ENCODE measurements at regions not wholly inside any gene's neighbourhood (a gene's known extent, or its start where the extent isn't known, plus 50 kb on each side); places are given as distances from the start of the nearest gene placed in this dataset.

DNA sequence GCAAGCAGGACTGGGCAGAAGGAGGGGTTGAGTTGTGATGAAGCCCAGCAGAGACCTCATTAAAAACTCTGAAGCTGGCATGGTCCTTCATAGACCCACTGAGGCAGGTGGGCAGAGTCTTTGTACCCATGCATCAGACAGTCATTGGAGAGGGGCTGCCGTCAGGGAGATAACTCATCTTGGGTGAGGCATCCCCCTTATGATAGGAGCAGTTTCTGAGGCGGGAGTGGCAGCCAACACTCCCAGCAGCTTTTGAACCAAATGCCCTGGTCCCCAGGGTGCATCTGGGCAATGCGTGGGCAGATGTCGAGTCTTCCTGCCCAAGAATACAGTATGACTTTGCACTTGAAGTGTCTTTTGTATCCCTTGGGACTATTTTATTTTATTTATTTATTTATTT lies 68.1 kb downstream of the HTR5A start:
- no peak for DNase-seq

DNA sequence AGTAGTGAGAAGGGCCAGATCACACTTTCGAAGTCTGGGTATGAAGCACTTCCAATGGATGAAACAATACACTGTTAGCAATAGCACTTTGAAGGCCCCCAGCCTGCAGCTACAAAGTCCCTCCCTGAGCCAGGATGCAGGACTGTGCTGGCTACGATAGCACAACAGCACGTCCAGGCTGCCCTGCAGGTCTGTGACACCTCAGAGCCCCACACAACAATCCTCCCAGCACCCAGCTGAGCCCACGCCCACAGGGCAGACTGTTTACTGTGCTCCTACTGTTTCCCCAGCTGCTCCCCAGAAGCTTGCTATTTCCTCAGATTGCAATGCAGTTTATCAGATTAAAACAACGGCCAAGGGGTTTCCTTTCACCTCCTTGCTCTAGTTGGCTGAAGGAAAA lies 71.4 kb downstream of the HTR5A start:
- DNase-seq: no peak

DNA sequence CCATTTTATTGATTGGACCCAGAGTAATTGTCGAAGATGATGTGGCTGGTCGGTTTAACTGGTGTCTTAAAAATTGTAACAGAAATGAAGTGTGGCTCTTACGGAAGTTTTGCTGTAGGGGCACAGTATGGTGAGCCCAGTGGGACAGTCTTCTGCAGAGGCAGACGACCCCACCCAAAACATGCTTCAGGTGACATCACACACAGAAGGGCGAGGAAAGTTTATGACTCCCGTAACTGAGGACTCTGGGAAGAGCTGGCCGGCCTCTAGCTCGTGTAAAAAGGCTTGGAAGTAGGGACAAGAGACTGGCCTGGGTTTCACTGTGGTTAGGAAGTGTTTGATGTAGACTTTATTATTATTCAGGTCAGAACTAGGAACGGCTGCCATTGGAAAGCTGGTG lies 73.3 kb downstream of the HTR5A start:
- no peak for DNase-seq

DNA sequence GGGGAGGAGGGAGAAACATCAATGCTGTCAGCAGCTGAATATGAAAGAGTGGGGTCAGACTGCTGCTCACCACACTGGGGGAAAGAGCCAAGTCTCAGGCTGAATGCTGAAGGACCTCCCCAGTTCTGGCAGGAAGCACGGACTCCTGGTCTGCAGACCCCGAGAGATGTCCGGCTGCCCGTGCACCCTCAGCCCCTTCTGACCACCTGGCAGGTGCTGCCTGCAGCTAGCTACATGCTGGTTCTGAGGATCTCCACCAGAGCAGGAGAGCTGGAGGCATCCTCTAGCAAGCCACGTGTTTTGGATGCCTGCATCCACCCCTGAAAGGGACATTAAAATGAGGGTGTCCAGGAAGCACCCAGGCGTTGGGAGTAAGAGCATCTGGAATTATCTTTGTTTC lies 74.2 kb downstream of the HTR5A start:
- no peak for DNase-seq

DNA sequence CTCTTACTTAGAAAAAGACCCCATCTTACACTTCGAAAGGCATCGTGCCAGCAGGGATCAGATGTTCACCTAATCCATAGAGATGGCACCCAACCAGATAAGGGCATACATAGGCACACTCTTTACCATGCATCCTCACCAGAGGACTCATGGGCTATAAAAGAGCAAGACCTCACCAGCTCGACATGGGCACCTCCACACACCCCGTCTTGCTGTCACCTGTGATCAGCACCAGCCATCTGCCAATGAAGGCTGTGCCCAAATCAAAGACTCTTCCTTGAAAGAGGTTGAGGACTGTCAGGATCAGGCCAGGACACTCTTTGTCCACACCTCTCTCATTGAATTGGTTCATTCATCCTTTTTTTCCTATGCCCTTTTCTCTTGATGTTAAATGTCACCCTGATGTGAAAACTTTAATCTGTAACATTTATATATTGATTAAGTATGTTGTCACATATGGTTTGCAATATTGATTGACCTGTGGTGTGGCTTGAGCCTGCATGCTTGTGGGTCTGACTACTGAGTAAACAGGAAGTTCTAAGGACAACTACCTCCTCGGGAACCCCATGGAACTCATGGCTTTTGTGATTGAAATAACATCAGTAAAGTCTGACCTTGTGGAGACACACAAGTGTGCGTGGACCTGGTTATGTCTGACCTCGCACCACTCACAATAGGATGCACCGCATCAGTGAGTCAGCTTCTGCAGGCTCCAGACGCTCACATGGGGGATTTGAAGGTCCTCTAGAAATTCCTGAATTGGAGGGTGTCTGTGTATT lies 75.5 kb downstream of the HTR5A start:
- no peak for DNase-seq

DNA sequence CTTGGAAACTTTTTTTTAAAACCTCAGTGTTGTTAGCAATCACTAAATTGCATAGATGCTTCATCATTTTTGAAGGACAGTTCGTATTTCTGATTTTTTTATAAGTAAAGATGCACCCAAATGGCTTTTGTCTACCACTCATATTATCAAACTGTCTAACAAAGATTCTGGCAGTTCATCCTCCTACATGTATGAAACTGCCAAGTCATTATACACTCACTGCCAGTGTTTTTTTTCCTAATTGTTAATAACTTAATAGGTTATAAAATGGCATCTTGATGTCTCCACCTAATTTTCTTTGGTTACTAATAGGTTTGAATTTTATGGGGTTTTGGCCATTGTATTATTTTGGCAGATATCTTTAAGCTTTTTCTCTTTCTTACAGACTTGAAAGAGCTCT lies 77.0 kb downstream of the HTR5A start:
- no peak for DNase-seq

DNA sequence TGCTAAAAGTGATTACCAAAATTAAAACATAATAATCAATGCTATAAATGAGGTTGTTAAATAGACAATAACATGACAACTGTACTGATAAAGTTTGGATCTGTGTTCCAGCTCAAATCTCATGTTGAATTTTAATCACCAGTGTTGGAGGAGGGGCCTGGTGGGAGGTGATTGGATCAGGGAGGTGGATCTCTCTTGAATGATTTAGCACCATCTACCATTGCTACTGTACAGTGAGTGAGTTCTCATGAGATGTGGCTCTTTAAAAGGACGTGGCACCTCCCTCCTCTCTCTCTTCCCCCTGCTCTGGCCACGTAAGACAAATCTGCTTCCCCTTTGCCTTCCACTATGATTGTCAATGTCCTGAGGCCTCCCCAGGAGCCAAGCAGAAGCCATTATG lies 77.5 kb downstream of the HTR5A start:
- no peak for DNase-seq

DNA sequence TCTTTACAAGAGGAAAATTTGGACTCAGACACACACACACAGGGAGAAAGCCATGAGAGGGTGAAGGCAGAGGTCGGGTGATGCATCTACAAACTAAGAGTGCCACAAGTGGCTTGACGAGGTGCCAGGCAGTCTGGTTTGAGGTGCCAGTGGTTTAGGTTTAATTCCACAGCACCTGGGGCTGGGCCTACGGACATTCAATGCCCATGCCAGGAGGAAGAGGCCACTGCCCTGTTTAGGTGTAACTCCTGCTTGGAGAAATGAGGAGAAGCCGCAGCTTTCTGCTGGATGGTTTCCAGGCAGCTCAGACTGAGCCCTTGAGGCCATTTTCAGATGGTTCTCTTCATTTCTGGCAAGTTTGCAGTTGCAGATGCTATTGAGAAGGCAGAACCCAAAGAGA lies 83.6 kb downstream of the HTR5A start:
- no peak for DNase-seq

DNA sequence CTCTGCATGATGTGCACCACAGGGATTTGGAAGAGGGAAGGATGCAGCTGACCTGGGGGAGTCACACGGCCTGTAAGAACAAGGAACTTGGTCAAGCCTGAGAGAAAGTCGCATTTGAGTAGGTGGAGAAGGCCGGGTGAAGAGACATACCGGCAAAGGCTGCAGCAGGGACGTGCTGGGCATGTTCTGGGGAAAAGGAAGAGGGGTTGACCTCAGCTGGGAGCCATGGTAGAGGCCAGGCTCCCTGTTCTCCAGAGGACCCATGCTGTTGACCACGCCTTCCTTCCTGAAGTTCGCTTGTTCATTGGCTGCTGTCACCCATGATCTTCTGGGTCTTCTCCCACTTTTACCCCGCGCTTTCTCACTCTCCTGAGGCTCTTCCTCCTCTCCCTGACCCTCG lies 84.5 kb downstream of the HTR5A start:
- DNase-seq: no peak

DNA sequence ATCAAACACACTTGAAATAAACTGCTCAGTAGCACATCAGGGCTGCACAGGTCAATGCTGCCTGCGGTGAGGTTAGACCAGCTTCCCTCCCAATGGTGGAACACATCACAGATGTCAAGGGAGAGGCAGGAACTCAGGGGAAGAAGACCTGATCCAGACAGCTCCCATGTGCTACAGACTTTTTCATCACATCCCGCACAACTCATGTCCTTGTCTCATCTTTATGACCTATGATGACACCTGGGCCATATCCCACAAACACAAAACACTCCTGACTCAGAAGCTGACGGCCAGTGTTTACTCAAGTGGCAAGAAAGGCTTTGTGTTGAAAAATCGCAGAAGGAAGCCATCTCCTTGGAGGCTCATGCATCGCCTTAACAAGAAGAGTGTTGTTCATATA lies 91.6 kb downstream of the HTR5A start:
- no peak for DNase-seq

DNA sequence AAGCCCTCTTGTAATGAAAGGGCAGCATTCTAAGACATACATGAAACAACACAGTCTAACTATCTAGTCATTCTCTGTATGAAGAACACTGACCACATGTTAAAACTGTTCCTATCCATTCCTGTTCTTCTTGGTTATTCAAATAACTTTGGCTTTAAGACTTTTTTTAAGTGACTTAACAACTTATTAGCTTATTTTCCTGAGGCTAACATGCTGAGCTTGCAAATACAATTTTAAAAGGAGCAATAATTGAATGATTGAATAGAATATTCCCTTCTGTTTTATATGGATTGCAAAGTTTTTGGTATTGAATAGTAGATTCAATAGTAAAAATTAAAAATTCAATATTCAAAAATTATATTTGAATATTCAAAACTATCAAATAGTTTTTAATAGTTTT lies 92.3 kb downstream of the HTR5A start:
- no peak for DNase-seq

DNA sequence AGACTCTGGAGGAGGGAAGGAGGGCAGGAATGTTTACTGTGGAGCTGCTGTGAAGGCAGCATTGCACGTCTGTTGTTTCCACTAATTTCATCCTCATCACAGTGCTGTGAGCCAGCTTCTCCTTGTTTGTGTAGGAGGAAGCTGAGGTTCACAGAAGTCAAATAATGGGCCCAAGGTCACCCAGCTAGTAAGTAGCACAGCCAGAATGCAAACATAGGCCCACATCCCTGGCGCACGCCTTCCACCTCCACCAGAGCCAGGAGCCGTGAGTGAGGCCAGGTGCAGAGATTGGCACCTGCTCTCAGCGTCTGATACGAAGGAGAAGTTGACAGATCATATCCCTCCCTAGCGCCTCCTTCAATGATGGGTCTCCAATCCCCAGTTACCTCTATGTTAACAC lies 93.6 kb downstream of the HTR5A start:
- no peak for DNase-seq

DNA sequence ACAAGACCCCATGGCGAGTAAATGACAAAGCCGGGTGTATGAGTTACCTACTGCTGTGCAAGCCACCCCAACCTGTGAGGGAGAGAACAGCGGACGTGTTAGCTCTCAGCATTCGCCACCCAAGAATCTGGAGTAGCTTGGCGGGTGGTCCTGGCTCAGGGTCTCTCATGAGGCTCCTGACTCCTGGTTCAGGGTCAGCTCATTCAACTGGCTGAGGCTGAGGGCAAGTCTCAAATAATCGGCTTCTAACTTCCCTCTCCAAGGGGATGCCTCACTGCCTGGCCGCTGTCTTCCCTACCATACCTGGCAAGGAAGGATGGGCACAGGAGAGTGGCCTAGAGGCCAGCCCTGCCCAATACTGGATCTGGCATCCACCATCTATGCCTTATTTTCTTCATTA lies 94.2 kb downstream of the HTR5A start:
- DNase-seq: no peak

DNA sequence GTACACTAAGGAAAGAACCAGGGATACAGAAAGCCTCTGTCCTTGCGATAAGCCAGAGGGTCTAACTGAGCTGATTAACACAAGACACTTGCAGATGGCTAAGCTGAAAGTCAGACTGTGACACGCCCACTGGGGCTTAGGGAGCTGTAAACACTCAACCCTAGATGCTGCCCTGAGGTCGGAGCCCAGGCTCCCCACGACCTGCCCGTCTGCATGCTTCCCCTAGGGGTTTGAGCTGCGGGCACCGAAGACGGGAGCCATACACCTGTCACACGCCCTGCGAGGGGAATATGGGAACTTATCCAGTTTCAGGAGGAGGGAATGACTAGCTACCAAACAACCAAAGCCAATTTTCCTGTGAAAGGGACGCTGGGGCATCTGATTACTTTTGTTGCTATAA lies 96.0 kb downstream of the HTR5A start:
- no peak for DNase-seq

DNA sequence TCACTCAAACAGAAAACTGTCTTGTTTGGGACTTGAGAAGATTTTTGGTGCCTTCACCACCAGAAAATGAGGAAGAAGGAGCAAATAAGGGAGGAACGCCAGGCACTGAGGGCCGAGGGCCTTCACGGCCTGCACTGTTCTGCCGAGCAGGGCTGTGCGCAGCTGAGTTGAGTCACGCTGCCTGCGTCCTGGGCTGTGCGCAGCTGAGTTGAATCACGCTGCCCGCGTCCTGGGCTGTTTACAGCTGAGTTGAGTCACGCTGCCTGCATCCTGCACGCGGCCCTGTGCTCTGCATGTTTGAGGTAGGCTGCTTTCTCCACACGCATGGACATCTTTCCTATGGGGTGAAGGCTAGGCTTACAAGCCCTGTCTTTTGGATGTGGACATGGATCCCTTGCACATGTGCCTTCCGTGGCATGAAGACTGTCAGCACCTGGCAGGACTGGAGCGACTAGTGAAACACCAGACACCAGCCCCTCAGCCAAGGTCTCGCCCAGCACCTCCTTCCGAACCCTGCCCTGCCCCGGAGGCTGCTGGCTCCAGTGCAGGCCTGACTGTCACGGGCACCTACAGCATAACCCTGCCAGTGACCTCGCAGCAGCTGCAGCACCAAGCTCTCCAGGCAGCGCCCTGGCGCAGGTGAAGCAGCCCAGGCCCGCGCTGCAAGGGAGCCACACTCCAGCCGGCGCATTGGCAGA lies 96.7 kb downstream of the HTR5A start:
- no peak for DNase-seq

DNA sequence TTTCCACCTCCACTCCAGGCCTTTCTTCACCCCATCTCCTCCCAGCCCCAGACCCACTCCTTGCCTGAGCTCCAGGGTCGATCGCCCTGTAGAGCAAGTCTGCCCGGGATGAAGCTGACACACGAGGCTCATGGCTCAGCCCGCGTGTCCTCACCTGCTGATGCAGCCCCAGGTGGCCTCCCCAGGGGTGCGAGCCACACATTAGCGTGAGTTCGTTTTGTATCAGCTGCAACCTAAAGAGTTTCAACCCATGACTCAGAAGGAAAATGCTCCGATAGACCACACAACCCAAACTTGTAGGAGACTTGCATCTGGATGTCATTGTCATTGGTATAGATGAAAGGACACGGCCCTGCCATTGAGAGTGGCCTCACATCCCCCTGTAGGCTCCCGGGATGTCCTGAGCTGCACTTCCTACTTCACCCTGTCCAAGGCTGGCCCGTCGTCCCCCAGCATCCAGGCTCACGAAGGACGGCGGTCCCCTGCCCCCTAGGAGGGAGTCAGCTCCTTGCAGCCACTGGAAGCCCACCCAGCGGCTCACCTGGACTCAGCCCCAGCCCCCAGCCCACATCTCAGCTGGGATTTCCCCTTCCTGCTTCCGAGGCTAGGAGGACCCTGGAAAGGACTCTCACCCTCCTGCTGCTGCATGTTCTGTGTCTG lies 97.7 kb downstream of the HTR5A start:
- no peak for DNase-seq

DNA sequence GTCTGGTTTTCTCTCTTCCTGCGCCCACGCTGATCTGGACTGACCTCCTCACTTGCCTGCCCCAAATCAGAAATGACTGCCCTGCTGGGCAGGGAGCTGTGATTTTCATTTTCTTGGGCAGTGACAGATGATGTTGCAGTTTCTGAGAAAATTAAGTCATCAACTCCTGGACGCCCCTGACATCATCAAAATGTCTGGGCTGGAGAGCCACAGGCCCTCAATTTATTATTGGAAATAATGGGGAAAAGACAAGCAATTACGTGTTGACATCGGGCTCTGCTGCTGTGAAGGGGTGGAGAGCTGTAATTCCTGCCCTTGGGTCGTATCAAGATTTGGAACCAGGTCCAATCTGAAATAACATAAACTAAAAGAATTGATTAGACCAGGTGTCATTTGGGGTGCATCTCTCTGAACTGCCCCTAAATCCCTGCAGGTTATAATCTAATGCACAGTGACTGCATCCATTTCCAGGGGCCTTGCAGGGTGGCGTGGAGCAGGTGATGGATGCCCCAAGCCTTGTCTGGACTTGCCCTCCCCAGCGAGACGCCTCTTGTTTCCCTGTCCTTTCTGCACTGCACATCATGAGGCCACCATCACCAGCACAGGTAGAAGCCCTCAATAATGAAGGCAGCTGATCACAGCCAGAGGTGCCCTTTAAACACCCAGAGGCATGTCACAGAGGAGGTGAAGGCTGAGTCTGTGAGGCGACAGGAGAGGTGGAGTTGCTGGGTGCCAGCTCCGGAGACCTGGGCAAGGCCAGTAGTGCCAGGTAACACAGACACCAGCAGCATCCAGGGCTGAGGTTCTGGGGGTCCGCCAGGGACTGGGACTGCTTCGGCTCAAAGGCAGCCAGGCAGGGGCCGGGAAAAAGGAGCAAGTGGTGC lies 98.7 kb downstream of the HTR5A start:
- no peak for DNase-seq

DNA sequence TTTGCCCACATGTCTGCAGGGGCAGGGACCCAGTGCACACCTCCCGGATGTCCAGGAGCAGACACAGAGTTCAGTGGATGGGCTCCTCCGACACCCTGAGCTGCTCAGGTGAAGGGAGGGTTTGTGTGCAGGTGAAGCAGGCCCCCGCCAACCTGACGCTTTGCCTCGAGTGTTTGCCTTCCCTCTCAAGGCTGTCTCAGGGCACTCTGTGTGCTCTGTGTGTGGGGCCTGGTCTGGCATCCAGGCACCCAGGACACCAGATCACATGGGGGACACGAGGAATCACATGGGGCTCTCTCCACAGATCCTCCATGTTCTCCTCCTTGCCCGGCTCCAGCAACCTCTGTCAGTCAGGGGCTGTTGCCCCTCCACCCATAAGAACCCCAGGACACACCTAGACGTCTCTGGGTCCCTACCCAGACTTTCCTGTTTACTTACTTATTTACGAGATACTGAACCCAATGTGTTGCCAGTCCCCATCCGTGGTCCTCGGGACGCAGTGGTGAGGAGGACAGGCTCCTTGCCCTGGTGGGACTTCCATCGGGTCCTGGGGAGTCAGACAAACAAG lies 99.5 kb downstream of the HTR5A start:
- DNase-seq: no peak

DNA sequence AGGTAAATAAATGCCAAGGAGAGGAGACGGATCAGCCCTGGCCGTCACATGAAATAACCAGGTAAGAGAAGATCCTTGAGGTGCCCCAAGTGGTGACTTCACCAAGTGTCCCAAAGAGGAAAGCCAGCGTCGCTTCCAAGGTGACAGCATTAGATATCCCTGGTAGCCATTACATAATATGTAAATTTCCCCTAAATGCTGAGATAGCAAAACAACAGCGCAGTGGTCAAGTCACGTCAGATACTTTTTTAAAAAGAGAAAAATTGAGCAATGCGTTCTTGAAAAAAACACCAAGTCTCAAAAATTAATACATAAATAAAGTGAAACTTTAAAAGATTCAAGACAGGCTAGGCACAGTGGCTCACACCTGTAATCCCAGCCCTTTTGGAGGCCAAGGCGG lies 100.2 kb downstream of the HTR5A start:
- DNase-seq: no peak

DNA sequence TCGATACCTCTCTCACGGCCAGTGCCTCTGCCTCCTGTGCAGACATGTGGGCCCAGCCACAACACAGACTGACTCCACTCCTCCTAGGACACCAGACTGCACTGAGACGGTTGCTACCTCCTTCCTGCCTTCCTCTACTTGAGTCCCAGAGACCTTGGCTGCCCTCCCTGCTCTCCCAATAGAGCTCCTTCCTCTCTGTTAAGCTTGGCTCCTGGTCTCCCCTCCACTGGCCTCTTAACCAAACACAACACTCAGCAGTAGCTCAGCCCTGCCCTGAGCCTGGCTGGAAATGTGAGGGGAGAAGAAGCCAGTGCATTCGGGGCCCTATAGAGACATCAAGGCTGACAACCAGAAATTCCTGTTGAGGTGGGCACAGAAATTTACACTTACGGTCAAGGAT lies 102.0 kb downstream of the HTR5A start:
- no peak for DNase-seq

DNA sequence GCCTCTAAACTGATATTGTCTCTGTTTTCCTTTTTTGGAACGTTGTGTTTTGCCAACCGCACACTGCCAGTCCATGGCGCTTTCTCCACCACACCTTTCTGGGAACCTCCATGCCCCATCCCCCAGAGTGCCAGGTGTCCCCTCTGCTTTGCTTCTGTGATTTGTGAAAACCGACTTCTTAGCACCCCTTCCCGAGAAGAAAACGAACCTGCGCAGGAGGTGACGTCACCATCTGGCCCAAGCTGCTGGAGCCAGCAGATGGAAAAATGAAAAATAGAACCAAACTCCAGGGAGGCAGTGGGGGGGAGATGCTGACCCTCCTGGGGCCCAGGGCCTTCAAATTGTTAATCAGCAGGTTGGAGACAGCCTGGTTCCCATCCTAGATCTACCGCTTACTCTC lies 103.8 kb downstream of the HTR5A start:
- DNase-seq: no peak

DNA sequence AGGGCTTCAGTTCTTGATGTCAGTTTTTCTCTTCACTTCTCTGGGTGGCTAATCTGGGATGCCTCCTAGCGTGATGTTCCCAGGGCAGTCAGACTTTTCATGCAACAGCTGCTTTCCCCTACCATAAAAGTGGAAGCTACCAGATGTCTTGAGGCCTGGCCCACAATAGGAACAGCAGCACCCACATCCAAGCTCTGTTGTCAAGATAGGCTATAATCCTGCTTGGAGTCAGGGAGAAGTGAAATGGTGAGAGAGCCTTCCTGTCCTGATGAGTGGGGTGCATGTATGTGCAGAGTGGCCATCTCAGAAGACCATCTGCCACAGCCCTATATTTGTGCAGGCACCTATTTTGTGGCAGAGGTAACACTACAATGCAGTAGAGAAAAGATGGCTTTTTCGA lies 108.0 kb downstream of the HTR5A start:
- DNase-seq: no peak

DNA sequence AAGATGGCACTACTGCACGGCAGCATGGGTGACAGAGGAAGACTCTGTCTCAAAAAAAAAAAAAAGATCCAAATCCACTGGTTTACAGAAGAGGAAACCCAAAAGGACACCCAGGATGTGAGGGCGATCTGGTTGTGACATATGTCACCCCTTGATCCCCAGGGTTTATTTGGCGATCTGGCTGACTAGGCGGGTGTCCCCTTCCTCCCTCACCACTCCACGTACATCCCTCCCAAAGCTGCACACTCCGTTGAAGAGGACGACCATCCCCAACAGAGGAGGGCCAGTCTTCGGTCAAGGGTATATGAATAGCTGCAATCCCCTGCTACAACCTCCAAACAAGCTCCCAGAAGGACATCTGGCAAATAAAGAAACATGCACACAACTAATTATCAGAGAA lies 111.6 kb downstream of the HTR5A start:
- DNase-seq: no peak
